ENCODE measurements at regions not wholly inside any gene's neighbourhood (a gene's known extent, or its start where the extent isn't known, plus 50 kb on each side); places are given as distances from the start of the nearest gene placed in this dataset.

DNA sequence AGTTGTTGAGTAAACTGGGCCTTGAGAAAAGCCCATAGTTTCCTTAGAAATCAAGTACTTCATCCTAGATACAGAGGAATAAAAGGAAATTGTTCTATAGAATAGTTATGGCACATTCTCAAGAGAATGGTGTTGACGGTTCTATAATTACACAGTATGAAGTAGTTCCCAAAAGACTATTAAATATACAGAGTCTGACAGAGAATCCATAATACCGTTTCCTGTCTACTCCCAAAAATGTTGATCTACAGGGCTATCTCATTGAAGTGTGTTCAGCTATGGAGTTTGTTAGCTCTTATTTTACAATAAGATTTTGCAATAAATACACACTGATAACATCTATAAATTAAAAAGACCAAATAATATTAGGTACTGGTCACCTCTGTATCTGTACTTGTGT is 799.7 kb downstream of the RPS29 start:
- Mint-ChIP-seq H3K4me3 (ENCODE audit: unreplicated experiment) (no peak overlapping the region), H3K4me1 (ENCODE audit: low read depth, unreplicated experiment) (no peaks in the 10 kb centered on the region), H3K27me3 (ENCODE audit: unreplicated experiment) (no peaks in the 10 kb centered on the region), H3K36me3 (ENCODE audit: unreplicated experiment) (no peaks in the 10 kb centered on the region), H3K27ac (ENCODE audit: unreplicated experiment) (no peak overlapping the region), H3K9me3 (ENCODE audit: unreplicated experiment) (no peaks in the 10 kb centered on the region)
- no peak for DNase-seq
- TF ChIP-seq, protein P1, sequence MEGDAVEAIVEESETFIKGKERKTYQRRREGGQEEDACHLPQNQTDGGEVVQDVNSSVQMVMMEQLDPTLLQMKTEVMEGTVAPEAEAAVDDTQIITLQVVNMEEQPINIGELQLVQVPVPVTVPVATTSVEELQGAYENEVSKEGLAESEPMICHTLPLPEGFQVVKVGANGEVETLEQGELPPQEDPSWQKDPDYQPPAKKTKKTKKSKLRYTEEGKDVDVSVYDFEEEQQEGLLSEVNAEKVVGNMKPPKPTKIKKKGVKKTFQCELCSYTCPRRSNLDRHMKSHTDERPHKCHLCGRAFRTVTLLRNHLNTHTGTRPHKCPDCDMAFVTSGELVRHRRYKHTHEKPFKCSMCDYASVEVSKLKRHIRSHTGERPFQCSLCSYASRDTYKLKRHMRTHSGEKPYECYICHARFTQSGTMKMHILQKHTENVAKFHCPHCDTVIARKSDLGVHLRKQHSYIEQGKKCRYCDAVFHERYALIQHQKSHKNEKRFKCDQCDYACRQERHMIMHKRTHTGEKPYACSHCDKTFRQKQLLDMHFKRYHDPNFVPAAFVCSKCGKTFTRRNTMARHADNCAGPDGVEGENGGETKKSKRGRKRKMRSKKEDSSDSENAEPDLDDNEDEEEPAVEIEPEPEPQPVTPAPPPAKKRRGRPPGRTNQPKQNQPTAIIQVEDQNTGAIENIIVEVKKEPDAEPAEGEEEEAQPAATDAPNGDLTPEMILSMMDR (IDR thresholded peaks at IDR 0.05; ENCODE audit: partially characterized antibody, unreplicated experiment) = no peak

- Mint-ChIP-seq H3K4me3 (ENCODE audit: unreplicated experiment) (no peak overlapping the region), H3K27me3 (ENCODE audit: unreplicated experiment) (no peaks in the 10 kb centered on the region)
These were observed 814.5 kb downstream of the RPS29 start for GRCh38 chr14:48771717-48772116.

GRCh38 chr14:48751293-48751692 is 834.9 kb downstream of the RPS29 start:
- no peak for DNase-seq
- Mint-ChIP-seq H3K4me1 (ENCODE audit: low read depth, unreplicated experiment) (no peaks in the 10 kb centered on the region), H3K36me3 (ENCODE audit: unreplicated experiment) (no peaks in the 10 kb centered on the region), H3K27me3 (ENCODE audit: unreplicated experiment) (peaks cover 2% of the 10 kb centered on the region), H3K27ac (ENCODE audit: unreplicated experiment) (no peak overlapping the region), H3K4me3 (ENCODE audit: unreplicated experiment) (no peak overlapping the region), H3K9me3 (ENCODE audit: unreplicated experiment) (no peaks in the 10 kb centered on the region)
- TF ChIP-seq, protein P1 (IDR thresholded peaks at IDR 0.05; ENCODE audit: partially characterized antibody, unreplicated experiment) = no peak

More at GRCh38 chr14:48771717-48772116, 814.5 kb downstream of the RPS29 start:
- TF ChIP-seq, protein P1 (IDR thresholded peaks at IDR 0.05; ENCODE audit: partially characterized antibody, unreplicated experiment) = no peak
- DNase-seq = no peak
- Mint-ChIP-seq H3K4me1 (ENCODE audit: low read depth, unreplicated experiment) (no peaks in the 10 kb centered on the region), H3K27ac (ENCODE audit: unreplicated experiment) (no peak overlapping the region), H3K9me3 (ENCODE audit: unreplicated experiment) (peaks cover 2% of the 10 kb centered on the region), H3K36me3 (ENCODE audit: unreplicated experiment) (no peaks in the 10 kb centered on the region)

GRCh38 chr14:48748151-48748675 is 838.0 kb downstream of the RPS29 start:
- TF ChIP-seq, protein P1 (IDR thresholded peaks at IDR 0.05; ENCODE audit: partially characterized antibody, unreplicated experiment) = no peak
- Mint-ChIP-seq H3K27me3 (ENCODE audit: unreplicated experiment) (no peaks in the 10 kb centered on the region), H3K4me3 (ENCODE audit: unreplicated experiment) (no peak overlapping the region), H3K9me3 (ENCODE audit: unreplicated experiment) (no peaks in the 10 kb centered on the region), H3K4me1 (ENCODE audit: low read depth, unreplicated experiment) (no peaks in the 10 kb centered on the region), H3K27ac (ENCODE audit: unreplicated experiment) (no peak overlapping the region), H3K36me3 (ENCODE audit: unreplicated experiment) (no peaks in the 10 kb centered on the region)
- DNase-seq = no peak

DNA sequence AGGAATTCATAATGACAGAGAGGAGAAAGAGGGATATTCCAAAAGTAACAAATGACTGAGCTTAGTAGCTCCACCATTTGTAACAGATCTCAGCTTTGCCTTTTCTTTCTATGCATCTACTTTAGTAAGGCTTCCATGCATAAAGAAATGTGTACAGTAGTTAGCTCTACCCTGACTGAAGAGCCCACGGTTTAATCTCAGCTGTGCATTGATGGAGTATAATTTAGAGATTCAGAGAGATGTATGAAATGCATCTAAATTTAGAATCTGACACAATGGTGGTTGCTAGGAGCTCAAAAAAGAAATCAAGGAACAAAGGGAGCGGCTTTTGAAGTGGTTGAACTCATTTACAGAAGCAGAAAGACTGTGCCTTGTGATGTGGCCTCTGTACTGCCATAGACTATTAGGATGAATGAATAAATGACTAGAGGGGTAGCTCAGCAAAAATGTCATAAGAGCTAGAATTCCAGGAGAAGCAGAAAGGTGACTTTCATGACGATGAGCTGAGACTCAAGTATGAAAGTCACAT is 838.6 kb downstream of the RPS29 start:
- Mint-ChIP-seq H3K4me1 (ENCODE audit: low read depth, unreplicated experiment) (no peaks in the 10 kb centered on the region), H3K36me3 (ENCODE audit: unreplicated experiment) (no peaks in the 10 kb centered on the region), H3K9me3 (ENCODE audit: unreplicated experiment) (no peaks in the 10 kb centered on the region), H3K27me3 (ENCODE audit: unreplicated experiment) (no peaks in the 10 kb centered on the region), H3K4me3 (ENCODE audit: unreplicated experiment) (no peak overlapping the region), H3K27ac (ENCODE audit: unreplicated experiment) (no peak overlapping the region)
- DNase-seq = no peak
- TF ChIP-seq, protein P1 (IDR thresholded peaks at IDR 0.05; ENCODE audit: partially characterized antibody, unreplicated experiment) = no peak

Data from glutamatergic neuron (in vitro differentiated cells).